Neural crest cell (in vitro differentiated cells): ENCODE measurements at regions not wholly inside any gene's neighbourhood (a gene's known extent, or its start where the extent isn't known, plus 50 kb on each side); places are given as distances from the start of the nearest gene placed in this dataset.

Source experiments
- DNase-seq: peaks from one replicate; pipeline ENCODE4 v3.0.0; 2021; ENCODE audit warnings: low read depth, mixed read lengths, low spot score
- H3K27ac Mint-ChIP-seq: one replicate; pipeline ENCODE4 v1.8.0; 2021; ENCODE audit warnings: mild to moderate bottlenecking, mixed read lengths; ENCODE audit not compliant: unreplicated experiment
- H3K27me3 Mint-ChIP-seq: 2 replicates; pipeline ENCODE4 v1.8.0; 2021; ENCODE audit warnings: low read depth, mild to moderate bottlenecking, mixed read lengths
- H3K36me3 Mint-ChIP-seq: 2 replicates; pipeline ENCODE4 v1.8.0; 2021; ENCODE audit warnings: low read depth, mild to moderate bottlenecking, mixed read lengths
- H3K4me1 Mint-ChIP-seq: 2 replicates; pipeline ENCODE4 v1.8.0; 2021; ENCODE audit warnings: mixed read lengths
- H3K4me3 Mint-ChIP-seq: one replicate; pipeline ENCODE4 v1.8.0; 2021; ENCODE audit warnings: mild to moderate bottlenecking, mixed read lengths
- H3K9me3 Mint-ChIP-seq: 2 replicates; pipeline ENCODE4 v1.8.0; 2021; ENCODE audit warnings: mixed read lengths
- CTCF ChIP-seq: fragments of 200-600 bp; sonication (generic); conservative IDR thresholded peaks from 2 replicates; pipeline ENCODE4 v1.5.0; 2021; ENCODE audit warnings: antibody characterized with exemption, mild to moderate bottlenecking

- TF ChIP-seq CTCF = no peak
- Mint-ChIP-seq H3K36me3 (no peaks in the 10 kb centered on the region), H3K27me3 (peaks cover 30% of the 10 kb centered on the region), H3K4me1 (peaks cover 35% of the 10 kb centered on the region), H3K4me3 (no peak overlapping the region), H3K9me3 (no peaks in the 10 kb centered on the region), H3K27ac (no peak overlapping the region)
- DNase-seq = no peak
These were observed 155.9 kb upstream of the SHB start for GRCh38 chr9:38224941-38225340.

- no peak for DNase-seq
- Mint-ChIP-seq H3K9me3 (no peaks in the 10 kb centered on the region), H3K4me3 (no peak overlapping the region), H3K4me1 (peaks cover 21% of the 10 kb centered on the region), H3K36me3 (no peaks in the 10 kb centered on the region), H3K27ac (no peak overlapping the region), H3K27me3 (peaks cover 33% of the 10 kb centered on the region)
- TF ChIP-seq CTCF = no peak
These were observed 147.5 kb upstream of the SHB start for GRCh38 chr9:38216572-38216971.

GRCh38 chr9:38215465-38215864 lies 146.4 kb upstream of the SHB start:
- H3K9me3 Mint-ChIP-seq = no peaks in the 10 kb centered on the region
- H3K36me3 Mint-ChIP-seq = no peaks in the 10 kb centered on the region
- no peak overlapping the region for H3K27ac Mint-ChIP-seq
- TF ChIP-seq CTCF = no peak
- H3K27me3 Mint-ChIP-seq = peaks cover 33% of the 10 kb centered on the region
- H3K4me3 Mint-ChIP-seq = no peak overlapping the region
- peaks cover 21% of the 10 kb centered on the region for H3K4me1 Mint-ChIP-seq
- DNase-seq = no peak

GRCh38 chr9:38214432-38214831 lies 145.4 kb upstream of the SHB start:
- TF ChIP-seq CTCF = no peak
- Mint-ChIP-seq H3K27ac (no peak overlapping the region), H3K4me3 (no peak overlapping the region), H3K36me3 (no peaks in the 10 kb centered on the region), H3K4me1 (peaks cover 21% of the 10 kb centered on the region), H3K27me3 (peaks cover 29% of the 10 kb centered on the region), H3K9me3 (no peaks in the 10 kb centered on the region)
- no peak for DNase-seq

GRCh38 chr9:38213631-38214299 lies 144.7 kb upstream of the SHB start:
- Mint-ChIP-seq H3K27me3 (peaks cover 27% of the 10 kb centered on the region), H3K27ac (no peak overlapping the region), H3K9me3 (no peaks in the 10 kb centered on the region), H3K4me1 (peaks cover 21% of the 10 kb centered on the region), H3K4me3 (no peak overlapping the region), H3K36me3 (no peaks in the 10 kb centered on the region)
- no peak for DNase-seq
- TF ChIP-seq CTCF = no peak
